ENCODE measurements at regions not wholly inside any gene's neighbourhood (a gene's known extent, or its start where the extent isn't known, plus 50 kb on each side); places are given as distances from the start of the nearest gene placed in this dataset.
"Not testable (repeated sequence)": the region's sequence is repeated elsewhere in the genome, so short reads cannot be mapped to it uniquely, and the experiment has no call there.

GRCh38 chr14:56996721-56997399, 186.6 kb upstream of the OTX2 start:
- intact Hi-C loops (cut with DNase I) = no loop called here
- DNase-seq (ENCODE audit: low spot score) = no peak
- WGBS = 38% methylated on average over 10 of the region's 10 CpGs
- no peaks in the 10 kb centered on the region for H3K4me1 ChIP-seq (replicated peaks)
- TF ChIP-seq, protein P1, sequence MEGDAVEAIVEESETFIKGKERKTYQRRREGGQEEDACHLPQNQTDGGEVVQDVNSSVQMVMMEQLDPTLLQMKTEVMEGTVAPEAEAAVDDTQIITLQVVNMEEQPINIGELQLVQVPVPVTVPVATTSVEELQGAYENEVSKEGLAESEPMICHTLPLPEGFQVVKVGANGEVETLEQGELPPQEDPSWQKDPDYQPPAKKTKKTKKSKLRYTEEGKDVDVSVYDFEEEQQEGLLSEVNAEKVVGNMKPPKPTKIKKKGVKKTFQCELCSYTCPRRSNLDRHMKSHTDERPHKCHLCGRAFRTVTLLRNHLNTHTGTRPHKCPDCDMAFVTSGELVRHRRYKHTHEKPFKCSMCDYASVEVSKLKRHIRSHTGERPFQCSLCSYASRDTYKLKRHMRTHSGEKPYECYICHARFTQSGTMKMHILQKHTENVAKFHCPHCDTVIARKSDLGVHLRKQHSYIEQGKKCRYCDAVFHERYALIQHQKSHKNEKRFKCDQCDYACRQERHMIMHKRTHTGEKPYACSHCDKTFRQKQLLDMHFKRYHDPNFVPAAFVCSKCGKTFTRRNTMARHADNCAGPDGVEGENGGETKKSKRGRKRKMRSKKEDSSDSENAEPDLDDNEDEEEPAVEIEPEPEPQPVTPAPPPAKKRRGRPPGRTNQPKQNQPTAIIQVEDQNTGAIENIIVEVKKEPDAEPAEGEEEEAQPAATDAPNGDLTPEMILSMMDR (IDR thresholded peaks at IDR 0.05) = no peak
- TF ChIP-seq POLR2A (IDR thresholded peaks at IDR 0.05) = no peak
- TF ChIP-seq POLR2AphosphoS5 (IDR thresholded peaks at IDR 0.05) = no peak
- no peak overlapping the region for H3K4me3 ChIP-seq
- H3K9me3 ChIP-seq = no peaks in the 10 kb centered on the region
- no peaks in the 10 kb centered on the region for H3K27me3 ChIP-seq (replicated peaks; ENCODE audit: insufficient read depth)
- H3K27ac ChIP-seq = no peak overlapping the region
- H3K36me3 ChIP-seq = no peaks in the 10 kb centered on the region

GRCh38 chr14:56995010-56995409, 184.7 kb upstream of the OTX2 start:
- H3K27me3 ChIP-seq (replicated peaks; ENCODE audit: insufficient read depth) = no peaks in the 10 kb centered on the region
- intact Hi-C loops (cut with DNase I) = no loop called here
- H3K9me3 ChIP-seq = no peaks in the 10 kb centered on the region
- WGBS = 59% methylated on average over 2 of the region's 2 CpGs
- no peak for DNase-seq (ENCODE audit: low spot score)
- no peak overlapping the region for H3K27ac ChIP-seq
- no peaks in the 10 kb centered on the region for H3K4me1 ChIP-seq (replicated peaks)
- H3K36me3 ChIP-seq = no peaks in the 10 kb centered on the region
- H3K4me3 ChIP-seq = no peak overlapping the region
- TF ChIP-seq POLR2AphosphoS5 (IDR thresholded peaks at IDR 0.05) = no peak
- TF ChIP-seq, protein P1 (IDR thresholded peaks at IDR 0.05) = no peak

DNA sequence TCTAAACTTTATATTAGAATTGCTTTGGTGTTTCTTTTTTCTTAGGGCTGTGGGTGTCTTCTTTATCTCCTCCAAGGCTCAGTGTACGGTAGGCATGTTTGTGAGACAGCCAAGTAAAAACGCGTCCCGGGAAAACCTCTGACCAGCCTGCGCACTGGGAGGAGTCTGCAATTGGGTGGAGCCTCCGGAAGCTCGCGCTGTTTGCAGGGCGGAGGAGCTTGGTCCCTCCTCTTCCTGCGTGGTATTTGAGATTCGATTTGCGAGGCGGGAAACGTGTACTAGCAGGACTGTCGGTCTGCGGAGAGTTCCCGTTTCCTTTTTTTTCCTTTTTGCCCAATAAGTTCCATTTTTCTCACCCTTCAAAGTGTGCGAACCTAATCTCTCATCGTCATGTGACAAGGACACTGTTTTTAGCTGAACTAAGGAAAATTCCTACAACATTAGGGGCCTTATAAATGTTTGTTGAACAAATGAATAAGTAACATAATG, 182.1 kb upstream of the OTX2 start:
- WGBS = 85% methylated on average over 19 of the region's 19 CpGs
- no peak overlapping the region for H3K4me3 ChIP-seq
- no peak for TF ChIP-seq POLR2AphosphoS5 (IDR thresholded peaks at IDR 0.05)
- no peak for TF ChIP-seq POLR2A (IDR thresholded peaks at IDR 0.05)
- TF ChIP-seq, protein P1 (IDR thresholded peaks at IDR 0.05) = no peak
- intact Hi-C loops (cut with DNase I) = no loop called here
- H3K4me1 ChIP-seq (replicated peaks) = no peaks in the 10 kb centered on the region
- no peaks in the 10 kb centered on the region for H3K36me3 ChIP-seq
- H3K27ac ChIP-seq = no peak overlapping the region
- no peak for DNase-seq (ENCODE audit: low spot score)
- no peaks in the 10 kb centered on the region for H3K9me3 ChIP-seq
- no peaks in the 10 kb centered on the region for H3K27me3 ChIP-seq (replicated peaks; ENCODE audit: insufficient read depth)

DNA sequence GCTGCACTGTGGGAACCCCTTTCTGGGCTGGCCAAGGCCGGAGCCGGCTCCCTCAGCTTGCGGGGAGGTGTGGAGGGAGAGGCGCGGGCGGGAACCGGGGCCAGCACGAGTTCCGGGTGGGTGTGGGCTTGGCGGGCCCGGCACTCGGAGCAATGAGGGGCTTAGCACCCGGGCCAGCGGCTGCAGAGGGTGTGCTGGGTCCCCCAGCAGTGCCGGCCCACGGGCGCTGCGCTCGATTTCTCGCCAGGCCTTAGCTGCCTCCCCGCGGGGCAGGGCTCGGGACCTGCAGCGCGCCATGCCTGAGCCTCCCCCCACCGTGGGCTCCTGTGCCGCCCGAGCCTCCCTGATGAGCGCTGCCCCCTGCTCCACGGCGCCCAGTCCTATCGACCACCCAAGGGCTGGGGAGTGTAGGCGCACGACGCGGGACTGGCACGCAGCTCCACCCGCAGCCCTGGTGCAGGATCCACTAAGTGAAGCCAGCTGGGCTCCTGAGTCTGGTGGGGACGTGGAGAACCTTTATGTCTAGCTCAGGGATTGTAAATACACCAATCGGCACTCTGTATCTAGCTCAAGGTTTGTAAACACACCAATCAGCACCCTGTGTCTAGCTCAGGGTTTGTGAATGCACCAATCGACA, 180.8 kb upstream of the OTX2 start:
- H3K36me3 ChIP-seq; H3K27me3 ChIP-seq (replicated peaks; ENCODE audit: insufficient read depth); H3K4me1 ChIP-seq (replicated peaks); H3K9me3 ChIP-seq; intact Hi-C loops (cut with DNase I); DNase-seq (ENCODE audit: low spot score); H3K4me3 ChIP-seq; H3K27ac ChIP-seq: not testable (repeated sequence)
- WGBS = 96% methylated on average over 37 of the region's 41 CpGs

DNA sequence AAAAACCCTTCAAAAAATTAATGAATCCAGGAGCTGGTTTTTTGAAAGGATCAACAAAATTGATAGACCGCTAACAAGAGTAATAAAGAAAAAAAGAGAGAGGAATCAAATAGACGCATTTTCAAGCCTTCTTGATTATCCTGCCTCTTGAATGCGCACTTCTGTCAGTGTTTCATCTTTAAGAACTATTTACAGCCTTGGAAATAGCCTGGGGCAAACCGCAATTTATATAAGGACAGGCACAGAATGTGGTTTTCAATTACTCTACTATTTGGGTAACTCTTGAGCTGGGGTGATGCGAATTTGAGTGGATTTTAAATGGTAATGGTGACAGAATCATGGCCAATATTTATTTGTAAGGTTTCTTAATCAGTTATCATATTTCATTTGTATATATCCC, 179.1 kb upstream of the OTX2 start:
- H3K4me1 ChIP-seq (replicated peaks) = no peaks in the 10 kb centered on the region
- intact Hi-C loops (cut with DNase I) = no loop called here
- 70% methylated on average over 5 of the region's 5 CpGs for WGBS
- no peaks in the 10 kb centered on the region for H3K36me3 ChIP-seq
- no peaks in the 10 kb centered on the region for H3K27me3 ChIP-seq (replicated peaks; ENCODE audit: insufficient read depth)
- no peak overlapping the region for H3K27ac ChIP-seq
- DNase-seq (ENCODE audit: low spot score) = no peak
- H3K9me3 ChIP-seq = no peaks in the 10 kb centered on the region
- TF ChIP-seq, protein P1 (IDR thresholded peaks at IDR 0.05) = no peak
- TF ChIP-seq POLR2A (IDR thresholded peaks at IDR 0.05) = no peak
- TF ChIP-seq POLR2AphosphoS5 (IDR thresholded peaks at IDR 0.05) = no peak
- H3K4me3 ChIP-seq = no peak overlapping the region
